IPS-NIHi11 (cell line): ENCODE measurements at regions not wholly inside any gene's neighbourhood (a gene's known extent, or its start where the extent isn't known, plus 50 kb on each side); places are given as distances from the start of the nearest gene placed in this dataset.
A peak's percentile ranks its signal among the peaks of the same experiment; 100 is the strongest.
"Not testable (repeated sequence)": the region's sequence is repeated elsewhere in the genome, so short reads cannot be mapped to it uniquely, and the experiment has no call there.

Source experiments
- DNase-seq: peaks from one replicate; pipeline ENCODE4 v3.0.0; 2012; ENCODE audit warnings: mixed read lengths, low spot score

- no peak for DNase-seq
Observed at GRCh38 chr6:111925296-111925695, 52.0 kb upstream of the FYN start.

- no peak for DNase-seq
Observed at GRCh38 chr6:111926731-111927302, 53.6 kb upstream of the FYN start.

GRCh38 chr6:111927321-111927720 lies 54.1 kb upstream of the FYN start:
- DNase-seq: no peak

GRCh38 chr6:111928139-111928538 lies 54.9 kb upstream of the FYN start:
- DNase-seq: no peak

GRCh38 chr6:111934611-111935010 lies 61.4 kb upstream of the FYN start:
- not testable (repeated sequence) for DNase-seq

DNA sequence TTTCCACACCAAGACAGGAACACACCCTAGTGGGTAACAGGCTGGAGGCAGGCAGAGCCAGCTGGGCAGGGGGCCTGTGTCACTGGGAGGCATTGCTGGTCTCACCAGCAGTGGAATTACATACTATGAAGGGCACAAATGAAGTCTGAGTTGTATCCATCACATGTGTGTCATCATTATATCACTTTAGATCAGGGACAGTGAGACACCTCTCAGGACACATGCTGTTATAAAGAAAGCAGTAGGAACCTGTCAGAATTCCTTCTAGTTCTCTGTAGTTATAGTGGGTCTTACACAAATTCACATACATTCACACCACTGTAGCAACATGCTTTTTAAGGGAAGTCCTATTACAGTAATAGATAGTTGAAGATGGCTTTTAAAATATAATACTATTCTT lies 63.5 kb upstream of the FYN start:
- no peak for DNase-seq

DNA sequence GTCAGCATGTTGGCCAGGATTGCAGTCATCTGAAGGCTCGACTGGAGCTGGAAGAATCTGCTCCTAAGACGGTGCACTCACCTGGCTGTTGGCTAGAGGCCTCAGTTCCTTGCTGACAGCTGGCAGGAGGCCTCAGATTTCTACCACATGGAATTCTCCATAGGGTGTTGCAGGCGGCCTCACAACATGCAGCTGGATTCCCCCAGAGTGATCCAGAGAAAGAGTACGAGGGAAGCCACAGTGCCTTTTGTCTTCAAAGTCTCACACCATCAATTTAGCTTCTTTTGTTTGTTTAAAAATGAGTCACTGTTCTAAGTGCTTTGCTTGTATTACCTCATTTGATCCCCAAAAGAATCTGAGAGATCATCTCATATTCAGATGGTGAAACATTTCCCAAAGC lies 65.5 kb upstream of the FYN start:
- DNase-seq: no peak

DNA sequence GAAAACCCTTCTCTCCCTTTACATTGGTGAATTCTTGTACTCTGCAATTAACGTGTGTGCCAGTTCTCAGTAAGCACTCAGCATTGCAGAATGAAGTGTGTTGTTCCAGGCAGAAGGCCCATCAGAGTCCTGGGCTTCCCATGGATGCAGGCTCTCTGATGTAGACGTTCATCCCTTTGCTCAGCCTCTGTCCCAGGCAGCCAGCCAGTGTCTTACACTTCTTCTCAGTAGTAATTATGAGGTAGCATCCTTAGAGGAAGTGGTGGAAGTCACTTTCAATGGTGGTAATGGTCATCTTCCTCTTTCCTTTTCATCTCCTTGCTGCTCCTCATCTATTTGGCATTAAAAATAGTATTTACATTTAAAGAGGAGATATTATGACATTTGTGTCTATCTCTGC lies 66.7 kb upstream of the FYN start:
- no peak for DNase-seq

GRCh38 chr6:111940801-111941200 lies 67.5 kb upstream of the FYN start:
- no peak for DNase-seq

DNA sequence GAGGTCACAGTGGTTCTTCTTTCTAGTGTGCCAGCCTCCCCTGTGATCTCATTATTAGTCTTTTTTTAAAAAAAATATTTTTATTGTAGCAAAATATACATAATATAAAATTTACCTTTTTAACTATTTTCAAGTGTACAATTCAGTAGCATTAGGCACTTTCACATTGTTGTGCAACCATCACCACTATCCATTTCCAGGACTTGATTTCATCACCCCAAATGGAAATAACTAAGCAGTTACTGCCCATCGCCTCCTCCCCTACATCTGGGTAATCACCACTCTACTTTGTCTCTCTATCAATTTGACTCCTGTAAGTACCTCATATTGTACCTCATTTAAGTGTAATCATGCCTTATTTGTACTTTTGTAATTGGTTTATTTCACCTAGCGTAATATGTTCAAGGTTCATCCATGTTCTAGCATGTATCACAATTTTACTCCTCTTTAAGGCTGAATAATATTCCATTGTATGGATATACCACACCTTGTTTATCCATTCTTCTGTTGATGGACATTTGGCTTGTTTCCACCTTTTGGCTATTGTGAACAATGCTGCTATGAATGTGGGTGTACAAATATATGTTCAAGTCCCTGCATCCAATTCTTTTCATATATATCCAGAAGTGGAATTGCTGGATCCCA lies 68.6 kb upstream of the FYN start:
- no peak for DNase-seq

GRCh38 chr6:111942561-111942960 lies 69.3 kb upstream of the FYN start:
- no peak for DNase-seq

- no peak for DNase-seq
Observed at GRCh38 chr6:111943266-111943665, 70.0 kb upstream of the FYN start.

DNA sequence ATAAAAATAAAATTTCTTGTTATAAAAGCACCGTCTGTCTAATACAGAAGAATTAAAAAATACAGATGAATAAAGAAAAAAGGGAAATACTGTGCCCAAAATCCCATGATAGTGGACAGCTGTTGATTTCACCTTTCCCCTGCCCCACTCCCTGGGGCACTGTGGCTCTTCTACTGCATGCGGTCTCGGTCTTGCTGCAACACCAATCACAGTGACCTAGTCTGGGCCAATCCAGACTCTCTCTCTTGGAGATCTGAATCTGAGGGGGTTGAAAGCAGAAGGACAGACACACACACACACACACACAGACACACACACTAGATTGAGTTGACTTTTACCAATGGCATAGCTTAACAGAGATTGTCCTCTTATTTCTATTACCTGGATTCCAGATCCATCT lies 70.5 kb upstream of the FYN start:
- DNase-seq: no peak

GRCh38 chr6:111944541-111944940 lies 71.3 kb upstream of the FYN start:
- DNase-seq: no peak

DNA sequence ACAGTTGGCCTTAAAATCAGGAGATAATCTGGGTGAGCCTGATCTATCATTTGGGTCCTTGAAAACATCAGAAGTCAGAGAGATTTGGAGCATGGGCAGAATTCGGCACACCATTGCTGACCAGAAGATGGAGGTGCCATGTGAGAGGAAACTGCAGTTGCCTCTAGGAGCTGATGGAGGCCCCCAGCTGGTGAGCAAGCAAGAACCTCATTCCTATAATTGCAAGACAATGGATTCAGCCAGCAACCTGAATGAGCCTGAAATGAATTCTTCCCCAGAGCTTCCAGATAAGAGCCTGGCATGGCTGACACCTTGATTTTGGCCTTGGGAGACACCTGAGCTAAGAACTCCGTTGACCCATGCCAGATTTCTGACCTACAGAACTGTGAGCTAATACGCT lies 76.3 kb upstream of the FYN start:
- peak; percentile 14 for DNase-seq

- DNase-seq: not testable (repeated sequence)
Observed at GRCh38 chr6:111949984-111950383, 76.7 kb upstream of the FYN start.

DNA sequence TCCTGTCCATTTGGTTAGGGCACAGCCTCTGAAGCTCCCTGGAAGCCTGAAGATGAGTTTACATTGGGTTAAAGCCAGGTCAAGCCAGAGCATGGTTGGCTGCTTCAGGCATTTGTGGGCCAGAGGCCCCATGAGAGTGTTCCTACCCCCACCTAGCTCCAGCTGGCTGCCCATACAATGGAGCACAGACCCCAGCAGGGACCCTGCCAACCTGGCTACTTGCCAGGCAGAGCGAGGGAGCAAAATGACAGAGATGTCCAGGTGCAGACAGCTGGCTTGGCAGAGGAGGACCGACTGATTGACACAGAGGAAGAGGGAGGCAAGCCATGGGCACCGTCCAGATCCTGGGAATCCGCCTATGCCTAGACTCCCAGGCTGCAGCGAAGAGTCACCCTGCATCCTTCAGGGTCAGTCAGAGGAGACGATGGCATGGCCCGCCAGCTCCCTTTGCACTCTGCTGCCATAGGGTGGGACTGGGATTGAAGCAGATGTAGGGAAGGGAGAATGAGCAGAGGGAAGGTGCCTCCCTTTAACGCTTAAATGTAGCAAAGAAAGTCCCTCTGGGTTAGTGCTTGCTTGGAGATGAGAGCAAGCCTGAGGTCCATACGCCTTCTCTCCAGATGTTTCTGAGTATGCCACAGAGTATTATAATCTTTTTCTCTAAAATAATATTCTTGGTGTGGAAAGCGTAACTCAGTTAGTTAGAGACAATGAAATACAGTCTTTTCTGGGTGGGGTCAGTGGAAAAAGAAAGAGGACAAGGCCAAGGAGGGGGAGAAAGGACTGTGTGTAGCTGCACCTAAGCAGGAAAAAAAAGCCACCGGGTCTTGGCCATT lies 77.6 kb upstream of the FYN start:
- DNase-seq: no peak

DNA sequence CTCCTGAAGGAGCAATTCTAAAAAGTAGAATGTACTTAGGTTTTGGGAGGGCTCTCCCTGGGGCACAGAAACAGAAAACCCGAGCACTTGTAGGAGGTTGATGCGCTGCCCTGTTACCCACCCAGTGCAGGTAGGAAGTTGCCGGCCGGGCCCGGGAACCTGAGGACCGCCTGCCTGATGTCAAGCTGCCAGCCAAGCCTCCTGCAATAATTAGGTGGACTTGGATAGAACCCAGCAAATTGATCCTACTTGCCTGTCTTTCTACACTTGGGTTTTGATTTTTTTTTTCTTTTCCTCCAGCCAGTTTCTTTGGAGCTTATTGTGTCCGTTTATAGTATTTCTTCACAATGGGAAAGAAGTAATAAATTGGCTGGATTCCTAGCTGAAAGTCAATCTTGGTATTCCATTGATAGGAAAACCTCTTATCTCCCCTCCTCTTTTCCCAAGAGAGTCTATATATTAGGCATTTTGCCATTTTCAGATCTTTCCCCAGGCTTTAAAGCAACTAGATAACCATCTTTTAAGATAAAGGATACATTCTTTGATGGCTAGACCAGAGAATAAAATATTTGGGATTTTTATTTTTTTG lies 78.3 kb upstream of the FYN start:
- DNase-seq: no peak

GRCh38 chr6:111952274-111952673 lies 79.0 kb upstream of the FYN start:
- DNase-seq: no peak

GRCh38 chr6:111952821-111953540 lies 79.7 kb upstream of the FYN start:
- DNase-seq: no peak

GRCh38 chr6:111956098-111956497 lies 82.8 kb upstream of the FYN start:
- no peak for DNase-seq

DNA sequence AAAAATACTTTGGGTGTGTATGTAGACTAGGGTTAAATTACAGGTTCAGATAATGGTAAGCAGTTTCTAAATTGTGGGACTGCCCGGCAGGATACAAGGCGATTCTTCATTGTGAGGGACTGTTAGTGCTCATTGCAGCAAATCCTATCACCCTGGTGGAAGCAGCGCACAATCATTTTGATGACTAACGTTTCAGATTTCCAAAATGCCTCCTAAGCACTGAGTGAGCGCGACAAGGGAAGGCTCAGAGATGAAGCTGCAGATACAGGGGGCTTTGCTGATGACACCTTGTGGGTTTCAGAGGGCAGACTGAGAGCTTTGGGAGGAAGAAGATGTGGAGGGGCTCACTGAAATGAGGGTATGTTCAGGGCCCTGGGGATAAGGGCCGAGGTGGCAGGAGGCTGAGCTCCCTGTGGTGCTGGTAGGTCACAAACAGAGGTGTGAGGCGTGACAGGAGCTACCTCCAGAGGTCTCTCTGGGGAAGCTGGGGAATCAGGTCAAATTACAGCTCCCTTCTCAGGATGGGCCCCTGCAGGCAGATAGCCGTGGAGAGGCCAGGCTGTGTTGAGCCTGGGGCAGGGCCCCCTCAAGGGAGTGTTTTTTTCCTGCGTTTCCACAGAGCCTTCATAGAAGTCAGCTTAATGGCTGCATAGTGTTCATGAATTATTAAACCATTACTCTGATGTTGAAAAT lies 84.5 kb upstream of the FYN start:
- DNase-seq: peak; percentile 72
